CD1c-positive myeloid dendritic cell (primary cell): ENCODE measurements at regions not wholly inside any gene's neighbourhood (a gene's known extent, or its start where the extent isn't known, plus 50 kb on each side); places are given as distances from the start of the nearest gene placed in this dataset.

ENCODE experiments used
- DNase-seq: peaks from one replicate; pipeline ENCODE4 v3.0.0-alpha.2; 2016; ENCODE audit errors: extremely low spot score

DNA sequence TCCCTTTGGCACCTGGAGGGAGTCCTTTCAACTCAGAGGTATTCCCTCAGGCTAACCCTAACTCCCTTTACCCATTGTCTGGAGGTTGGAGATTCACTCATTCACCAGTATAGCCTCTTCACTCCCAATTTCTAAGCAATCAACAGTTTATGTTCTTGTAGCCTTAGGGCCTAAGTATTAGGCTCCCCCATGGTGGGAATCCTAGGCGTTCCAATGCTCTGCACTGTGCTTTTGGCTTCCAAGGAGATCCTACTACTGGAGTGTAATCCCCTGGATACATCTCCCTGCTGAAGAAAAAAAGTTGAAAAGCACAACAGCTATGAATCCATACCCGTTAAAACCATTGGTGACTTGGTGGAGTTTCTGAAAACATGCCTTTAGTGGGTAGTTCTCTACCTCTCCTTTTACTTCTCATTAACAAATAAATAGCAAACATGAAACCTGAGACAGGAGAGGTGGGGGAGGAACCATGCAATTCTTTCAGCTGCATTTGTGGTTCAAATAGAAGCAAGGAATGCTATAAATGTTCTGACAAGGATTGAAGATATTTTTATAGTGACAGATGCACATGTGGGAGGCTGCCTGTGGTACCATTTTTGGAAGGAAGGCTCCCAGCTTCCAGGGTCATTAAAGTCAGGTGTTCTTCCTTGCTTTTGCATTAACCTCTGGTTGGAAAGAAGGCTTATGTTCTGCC, 397.1 kb downstream of the DMAC1 start:
- DNase-seq, result no peak

DNA sequence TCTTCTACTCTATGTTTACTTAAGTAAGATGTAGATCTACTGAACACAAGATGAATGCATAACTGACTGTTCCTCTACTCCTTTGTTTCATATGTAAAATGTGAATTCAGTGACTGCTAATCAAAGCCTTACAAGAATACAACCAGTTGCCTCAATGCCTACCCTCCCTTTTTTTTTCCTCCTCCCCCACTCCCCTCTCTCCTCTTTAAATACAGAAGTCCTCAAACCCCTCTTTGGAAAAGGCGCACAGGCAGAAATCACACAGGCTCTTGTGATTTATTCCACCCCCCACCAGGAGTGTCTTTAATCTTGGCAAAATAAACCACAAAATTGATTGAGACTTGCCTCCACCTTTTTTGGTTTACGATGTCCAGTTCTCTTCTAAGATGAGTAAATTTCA, 398.5 kb downstream of the DMAC1 start:
- no peak for DNase-seq

DNA sequence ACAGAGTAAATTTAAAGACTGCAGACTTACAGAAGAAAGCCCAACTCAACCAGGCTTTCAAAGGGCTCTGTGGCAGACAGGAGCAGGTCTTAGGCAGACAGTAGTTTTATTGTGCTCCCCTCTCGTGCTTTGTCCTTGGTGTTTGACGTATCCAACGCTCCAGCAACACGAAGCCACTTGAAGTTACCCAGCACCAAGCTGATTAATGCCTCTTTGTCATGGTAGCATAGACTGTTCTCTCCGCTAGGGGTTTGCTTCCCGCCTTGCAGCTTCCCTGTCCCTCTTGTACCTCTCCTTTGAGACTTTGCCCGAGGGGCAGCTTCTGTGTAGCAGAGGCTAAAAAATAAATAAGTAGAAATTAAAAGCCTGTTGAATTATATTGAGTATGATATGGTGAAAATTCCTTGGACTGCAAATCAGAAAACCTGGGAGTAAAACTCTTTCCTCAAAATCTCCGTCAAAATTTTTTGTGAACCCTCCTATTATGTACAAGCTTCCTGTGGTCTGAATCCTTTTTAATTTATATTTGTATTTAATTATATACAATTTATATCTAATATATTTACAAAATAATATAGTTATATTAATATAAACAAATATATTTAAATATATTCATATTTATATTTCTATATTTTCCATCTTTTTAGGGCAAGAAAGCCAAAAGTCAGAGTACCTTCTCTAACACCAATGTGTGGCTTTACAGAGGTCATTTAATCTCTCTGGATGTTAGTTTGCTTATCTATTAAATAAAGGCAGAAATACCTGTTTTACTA, 405.4 kb downstream of the DMAC1 start:
- no peak for DNase-seq

DNA sequence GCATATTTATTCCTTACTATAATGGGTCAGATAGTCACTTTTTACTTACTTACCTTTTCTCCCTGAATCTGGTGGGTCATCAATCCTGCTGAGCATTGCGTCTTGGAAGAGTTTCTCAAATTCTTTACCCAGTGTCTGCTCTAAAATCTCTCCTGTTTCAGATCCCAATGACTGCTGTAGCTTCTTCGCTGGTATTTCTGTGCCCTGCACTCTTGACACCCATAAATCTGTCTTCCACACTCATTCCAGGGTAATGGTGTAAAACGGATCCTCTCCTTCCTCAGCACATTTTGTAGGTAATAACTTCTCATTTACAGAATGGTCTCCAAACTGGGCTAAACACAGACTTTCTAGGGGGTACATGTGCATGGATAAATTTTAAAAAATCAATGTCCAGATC, 407.4 kb downstream of the DMAC1 start:
- DNase-seq, result no peak

DNA sequence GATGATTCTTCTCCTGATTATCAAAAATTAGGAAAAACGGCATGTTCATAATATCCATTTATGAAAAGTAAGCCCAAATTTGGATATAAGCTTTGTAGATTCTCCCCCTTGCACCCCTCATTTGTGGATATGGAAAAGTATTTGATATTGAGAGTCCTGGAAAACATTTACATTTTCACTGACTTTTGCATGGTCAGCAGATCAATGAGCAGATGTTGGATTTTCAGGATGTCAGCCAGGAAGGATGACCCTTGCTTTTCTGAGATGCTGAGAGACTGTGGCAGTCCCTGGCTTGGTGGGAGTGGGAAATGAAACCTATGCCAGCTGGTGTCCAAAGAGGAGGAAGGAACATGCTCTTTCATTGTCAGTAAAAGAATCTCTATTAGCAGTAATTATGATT, 410.8 kb downstream of the DMAC1 start:
- DNase-seq, result no peak

DNA sequence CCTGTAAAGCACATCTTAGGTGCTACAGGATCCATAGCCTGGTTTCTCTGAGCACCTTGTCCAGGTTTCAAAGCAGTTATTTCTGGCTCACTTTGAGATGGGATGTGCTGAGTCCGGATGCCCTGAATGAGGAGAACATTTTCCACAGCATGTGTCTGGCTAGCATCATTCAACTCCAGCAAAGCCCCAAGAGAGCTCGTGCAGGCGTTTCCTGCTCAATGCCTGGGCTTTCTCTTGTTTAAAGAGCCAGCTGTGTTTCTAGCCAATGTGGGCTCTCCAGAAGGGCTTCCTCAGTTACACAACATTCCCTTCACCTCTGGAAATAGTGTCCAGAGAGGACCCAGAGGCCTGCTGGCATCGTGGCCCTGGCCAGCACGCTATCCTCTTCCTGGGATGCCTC, 411.7 kb downstream of the DMAC1 start:
- no peak for DNase-seq

DNA sequence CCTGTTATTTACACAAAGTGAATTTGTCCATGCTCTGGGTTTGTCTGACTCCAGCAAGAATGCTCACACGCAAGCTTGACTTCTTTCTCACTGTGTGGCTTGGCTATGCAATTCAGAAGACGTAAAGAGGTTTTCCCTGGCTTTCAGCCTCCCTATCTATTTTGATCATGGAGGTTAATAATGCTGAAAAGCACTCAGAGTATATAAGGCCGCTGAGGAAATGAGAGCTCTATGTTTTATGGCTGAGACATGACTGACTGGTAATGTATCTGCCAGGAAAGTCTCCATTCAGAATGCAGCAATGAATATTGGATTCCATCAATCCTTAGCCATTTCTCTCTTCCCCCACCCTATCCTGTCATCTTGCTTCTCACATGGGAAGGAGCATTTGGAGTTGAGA, 417.3 kb downstream of the DMAC1 start:
- DNase-seq, result no peak

DNA sequence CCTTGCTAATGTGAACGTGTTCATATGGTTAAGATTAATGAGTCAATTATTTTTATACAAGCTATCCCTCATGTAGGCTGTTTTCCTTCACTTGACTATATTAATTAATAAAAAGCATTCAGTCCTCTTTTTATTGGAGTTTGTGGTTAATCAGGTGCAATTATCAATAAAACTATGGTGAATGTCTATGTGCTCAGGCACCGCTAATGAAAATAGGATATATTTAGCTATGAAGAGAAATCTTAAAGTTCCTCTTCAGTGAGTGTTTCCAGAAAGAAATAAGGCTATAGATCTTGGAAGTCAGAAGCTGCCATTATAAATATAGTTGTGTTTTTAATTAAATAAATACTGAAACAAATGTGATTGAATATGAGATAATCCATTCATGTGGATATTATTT, 422.1 kb downstream of the DMAC1 start:
- no peak for DNase-seq

DNA sequence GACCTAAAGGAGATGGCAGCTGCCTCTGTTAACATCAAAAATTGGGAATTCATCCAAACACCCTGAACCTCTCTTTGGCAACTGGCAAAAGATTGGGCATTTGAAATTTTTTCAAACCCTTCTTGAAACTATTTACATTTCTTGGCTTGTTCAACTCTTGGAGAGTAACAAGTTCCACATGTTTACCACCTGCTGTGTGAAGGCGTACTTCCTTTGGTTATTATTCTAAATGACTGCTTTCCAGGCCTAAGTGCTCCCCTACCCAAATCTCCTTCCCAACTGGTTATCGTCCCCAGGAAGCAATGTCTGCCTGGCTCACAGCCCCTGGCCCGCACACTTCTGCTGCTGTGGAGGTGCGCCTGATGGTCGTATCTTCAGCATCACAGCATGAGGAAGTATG, 422.7 kb downstream of the DMAC1 start:
- no peak for DNase-seq

DNA sequence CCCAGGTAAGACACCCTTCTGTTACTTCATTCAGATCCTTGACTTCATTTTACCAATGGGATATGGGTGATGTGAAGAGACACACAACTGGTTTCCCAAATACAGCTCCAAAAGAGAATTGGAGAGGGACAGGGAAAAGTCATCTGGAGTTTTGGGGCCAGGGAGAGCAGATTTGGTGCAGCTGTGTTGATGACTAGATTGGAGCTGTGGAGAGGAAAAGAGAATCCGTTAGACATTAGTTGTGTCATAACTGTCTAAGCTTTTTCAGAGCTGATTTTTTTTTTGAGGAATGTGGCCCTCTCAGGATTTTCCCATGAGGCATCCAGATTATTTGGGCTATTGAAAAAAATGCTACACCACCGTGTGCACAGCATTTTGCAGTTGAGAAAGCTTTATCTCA, 423.4 kb downstream of the DMAC1 start:
- DNase-seq, result no peak

DNA sequence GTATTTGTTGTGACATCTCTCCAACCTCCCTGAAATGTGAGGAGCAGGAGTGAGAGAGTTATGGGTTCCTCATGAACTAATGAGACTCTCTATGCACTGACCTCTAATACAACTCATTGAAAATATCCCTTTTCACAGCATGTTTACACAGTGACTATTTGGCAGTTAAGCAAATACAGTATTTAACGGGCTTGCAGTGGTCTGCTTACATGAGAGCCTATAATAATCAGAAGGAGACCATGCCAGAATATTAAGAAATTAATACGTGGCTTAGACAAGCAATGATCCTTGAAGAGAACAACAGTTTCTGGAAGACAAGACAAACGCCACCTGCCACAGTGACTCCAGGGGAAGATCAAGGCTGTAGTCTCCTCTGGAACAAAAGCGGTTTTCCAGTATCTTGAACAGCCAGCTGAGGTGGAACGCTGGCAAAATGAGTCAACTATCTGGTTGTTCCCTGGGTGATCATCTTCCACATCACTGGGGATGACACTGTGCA, 424.5 kb downstream of the DMAC1 start:
- DNase-seq, result no peak

DNA sequence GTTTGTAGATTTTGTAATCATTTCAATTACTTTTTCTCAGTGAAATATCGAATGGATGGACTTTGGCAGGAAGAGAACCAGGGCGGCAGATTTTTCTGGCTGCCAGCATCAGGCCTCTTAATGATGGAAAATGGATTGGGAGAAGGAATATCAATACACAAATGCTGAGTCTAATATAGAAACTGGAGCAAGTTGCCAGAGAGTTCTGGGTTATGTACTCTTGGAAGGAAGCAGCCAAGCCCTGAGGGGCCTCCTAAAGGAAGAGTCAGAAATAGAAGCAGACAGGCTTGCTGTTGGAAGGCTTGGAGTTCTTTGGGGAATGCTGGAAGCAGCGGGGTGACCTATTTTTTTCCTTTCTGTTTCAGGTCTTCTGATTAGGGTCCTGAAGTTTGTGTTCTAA, 428.6 kb downstream of the DMAC1 start:
- DNase-seq, result no peak

DNA sequence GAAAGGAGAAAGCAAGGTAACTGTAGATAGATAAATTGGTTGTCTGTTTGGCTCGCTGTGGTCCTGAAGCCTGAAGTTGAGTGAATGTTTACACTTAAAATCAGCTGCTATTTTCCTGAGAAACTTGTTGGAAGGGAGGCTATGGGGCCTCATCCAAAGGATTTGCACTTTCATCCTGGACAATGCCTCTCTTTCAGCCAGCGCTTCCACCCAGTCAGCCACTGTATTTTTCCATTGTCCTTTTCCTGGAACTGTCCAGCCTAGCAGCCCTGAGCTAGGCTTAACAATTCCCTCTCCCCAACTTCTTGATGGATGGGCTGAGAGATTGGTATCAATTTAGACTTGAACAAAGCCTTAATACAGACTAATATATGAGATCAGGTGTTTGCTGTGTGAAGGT, 429.2 kb downstream of the DMAC1 start:
- no peak for DNase-seq

DNA sequence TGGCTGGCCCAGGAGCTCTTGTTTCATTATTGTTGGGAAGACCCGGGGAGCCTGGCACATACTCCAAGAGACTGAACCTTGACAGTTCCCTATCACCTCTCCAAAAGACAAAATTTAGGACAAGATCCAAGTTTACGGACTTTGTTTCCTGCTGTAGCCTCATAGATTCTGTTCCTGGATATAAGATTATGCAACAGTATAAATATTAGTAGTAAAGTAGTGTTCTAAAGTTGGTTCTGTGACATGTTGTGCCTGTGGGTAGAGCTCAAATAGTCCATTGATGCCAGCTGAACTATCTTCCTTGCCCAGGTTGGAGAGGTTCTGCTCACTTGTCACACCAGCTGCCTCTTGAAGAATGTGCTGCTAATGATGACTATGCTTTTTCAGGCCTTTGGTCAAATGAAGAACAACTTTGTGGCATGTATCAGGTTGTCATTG, 430.2 kb downstream of the DMAC1 start:
- DNase-seq, result no peak

DNA sequence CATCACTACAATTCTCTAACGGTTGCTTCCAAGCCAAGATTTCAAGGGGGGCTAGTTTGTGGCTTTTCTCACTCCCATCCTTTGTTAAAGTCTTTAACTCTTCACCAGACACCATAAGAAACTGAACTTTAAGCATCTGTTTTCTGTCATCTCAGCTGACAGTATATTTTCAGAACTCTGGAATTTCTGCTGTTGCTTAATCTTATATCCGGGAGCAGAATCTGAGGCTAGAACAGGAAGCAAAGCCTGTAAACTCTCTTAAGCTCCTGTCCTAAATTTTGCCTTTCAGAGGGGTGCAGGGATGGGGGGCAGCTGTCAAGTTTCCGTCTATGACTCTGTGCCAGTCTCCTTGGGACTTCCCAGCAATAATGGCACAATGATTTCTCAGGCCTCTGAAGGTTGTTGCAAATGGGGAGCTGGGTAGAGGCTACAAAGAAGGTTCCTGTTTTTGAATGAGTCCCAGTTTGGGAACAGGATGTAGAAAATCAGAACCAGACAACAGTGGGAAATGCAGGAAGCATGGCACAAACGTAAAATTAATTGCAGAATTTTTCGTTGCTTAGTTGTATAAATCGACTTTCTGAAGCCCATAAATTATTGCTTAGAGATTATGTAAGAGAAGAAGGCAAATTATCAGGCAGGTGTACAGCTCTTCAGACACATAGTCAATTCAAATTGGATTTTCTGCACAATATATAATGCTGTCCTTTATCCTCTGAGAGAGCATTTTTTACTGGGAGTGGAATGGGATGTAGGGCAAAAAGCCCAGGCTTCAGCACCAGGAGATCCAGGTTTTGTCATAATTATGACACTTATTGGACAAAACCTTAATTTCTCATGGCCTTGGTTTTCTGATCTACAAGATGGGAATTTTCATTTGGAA, 430.9 kb downstream of the DMAC1 start:
- peak; percentile 25 for DNase-seq

DNA sequence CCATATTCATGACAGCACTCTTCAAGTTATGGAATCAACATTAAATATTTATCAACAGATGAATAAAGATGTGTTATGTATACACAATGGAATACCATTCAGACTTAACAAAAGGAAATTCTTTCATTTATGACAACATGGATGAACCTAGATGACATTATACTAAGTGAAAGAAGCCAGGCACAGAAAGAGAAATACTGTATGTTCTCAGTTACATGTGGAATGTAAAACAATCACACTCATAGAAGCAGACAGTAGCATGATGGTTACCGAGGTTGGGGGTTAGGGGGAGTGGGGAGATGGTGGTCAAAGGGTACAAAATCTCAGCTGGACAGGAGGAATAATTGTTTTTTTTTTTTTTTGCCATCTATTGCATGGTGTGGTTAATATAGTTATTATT, 431.9 kb downstream of the DMAC1 start:
- no peak for DNase-seq

DNA sequence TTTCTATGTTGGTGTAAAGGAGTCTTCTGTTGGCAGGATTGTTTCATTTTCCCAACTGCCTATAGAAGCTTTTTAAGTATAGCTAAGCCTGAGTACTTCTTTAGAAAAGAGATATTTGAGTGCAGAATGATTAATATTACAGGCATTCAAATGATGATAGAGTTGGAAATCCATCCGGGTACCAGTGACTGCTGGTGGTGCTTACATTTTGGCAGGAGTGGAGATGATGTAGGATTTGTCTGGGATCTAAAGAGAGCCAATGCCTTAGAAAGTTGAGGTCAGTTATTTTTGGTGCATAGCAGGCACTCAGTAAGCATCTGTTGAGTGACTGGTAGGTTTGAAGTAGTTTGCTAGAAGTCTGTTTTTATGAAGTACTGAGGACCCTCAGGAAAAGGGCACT, 433.5 kb downstream of the DMAC1 start:
- DNase-seq, result no peak

DNA sequence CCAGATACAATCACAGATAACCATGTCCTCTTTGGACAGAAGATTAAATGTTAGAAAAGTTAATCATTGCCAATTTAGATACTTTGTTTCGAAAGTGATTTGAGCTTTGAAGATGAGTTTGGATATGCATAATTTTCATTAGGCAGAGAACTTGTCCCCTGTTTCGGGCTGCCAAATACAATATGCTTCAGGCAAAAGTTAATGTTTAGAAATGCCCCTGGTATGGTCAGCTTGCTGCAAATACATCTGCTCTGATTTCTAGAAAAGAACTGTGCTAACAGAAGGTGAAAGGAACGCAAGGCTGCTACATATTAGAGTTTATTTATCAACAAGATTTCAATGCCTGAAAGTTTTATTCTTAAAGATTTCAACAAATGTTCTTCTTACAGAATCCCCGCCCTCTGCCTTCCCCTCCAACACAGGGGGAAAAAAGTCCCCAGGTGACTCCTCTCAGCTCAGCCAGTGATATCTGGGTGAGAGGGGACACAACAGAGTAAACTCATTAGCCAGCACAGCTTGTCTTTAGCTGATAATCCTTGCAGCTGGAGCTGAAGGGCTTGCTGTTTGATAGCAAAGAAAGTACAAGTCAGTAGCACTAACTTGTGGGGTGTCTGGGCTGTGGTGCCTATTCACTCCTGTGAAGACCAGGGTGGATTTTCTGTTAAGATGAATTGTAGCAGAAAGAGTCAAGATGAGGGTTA, 435.7 kb downstream of the DMAC1 start:
- DNase-seq, result no peak

DNA sequence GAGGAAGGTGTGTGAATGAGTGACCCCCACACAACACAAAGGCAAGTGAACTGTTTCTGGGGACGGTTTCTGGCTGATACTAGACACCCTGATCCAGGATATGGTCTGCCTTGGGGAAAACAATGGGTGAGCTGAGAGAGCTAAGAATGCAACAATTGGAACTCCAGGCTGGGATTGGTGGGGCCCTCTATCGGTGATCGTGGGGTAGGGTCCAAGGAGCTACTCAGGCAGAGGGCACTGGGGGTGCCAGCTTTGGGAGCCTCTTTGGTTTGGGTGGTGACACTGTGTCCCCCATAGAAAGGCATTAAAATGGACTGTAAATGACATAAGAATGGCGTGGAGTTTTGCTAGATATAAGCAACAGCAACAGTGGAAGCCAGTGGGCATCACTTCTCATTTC, 439.1 kb downstream of the DMAC1 start:
- DNase-seq, result no peak

DNA sequence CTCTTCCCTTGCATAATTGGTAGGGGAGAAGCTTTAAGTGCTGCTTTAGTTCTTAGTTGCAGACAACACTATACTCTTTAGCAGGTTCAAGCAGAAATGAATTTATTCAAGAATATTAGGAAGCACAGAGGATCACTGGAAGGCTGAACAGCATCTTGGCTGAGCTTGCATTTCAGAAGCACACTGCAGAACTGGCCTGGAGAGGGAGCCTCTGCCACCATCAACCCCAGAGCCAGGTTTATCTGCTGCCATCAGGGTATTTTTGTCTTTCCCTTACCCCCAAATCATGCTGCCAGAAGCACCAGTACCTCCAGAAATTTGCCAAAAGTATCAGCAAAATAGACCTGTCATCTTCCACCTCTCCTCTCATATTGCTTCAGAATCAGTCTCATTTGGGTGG, 440.7 kb downstream of the DMAC1 start:
- no peak for DNase-seq

DNA sequence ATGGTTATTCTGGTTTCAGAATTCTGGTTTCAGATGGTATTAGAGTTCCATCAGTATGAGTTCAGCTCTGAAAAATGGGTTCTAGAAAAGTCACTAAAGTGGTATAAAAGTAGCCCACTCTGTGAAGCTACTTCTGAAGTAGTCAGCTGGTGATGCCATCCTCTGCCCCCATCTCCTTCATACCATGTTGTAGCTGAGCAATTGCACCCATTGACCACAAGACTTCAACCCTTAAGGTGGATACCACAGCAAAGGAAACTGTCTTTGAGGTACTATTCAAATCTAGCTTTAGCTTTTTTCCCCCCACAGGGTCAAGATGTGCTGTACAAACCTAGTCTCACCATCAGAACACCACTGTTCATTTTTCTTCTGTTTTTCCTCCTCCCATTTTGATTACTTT, 444.9 kb downstream of the DMAC1 start:
- DNase-seq, result no peak

DNA sequence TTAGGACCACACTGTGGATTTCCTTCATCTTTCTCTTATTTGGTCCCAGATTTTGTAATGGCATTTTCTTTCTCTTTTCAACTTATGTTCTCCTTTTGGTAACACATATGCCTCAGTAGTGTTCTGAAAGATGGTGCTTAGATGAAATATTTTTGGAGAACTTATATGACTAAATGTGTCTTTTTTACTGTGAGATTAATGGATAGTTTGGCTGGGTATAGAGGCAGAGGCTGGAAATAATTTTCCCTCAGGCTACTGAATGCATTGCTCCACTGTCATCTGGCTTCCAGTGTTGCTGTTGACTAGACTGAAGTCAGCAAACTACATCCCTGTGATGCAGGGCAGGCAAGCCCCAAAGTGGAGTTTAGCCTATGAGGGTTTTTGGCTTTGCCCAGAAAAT, 450.9 kb downstream of the DMAC1 start:
- no peak for DNase-seq
